AG04449 (cell line): ENCODE measurements at regions not wholly inside any gene's neighbourhood (a gene's known extent, or its start where the extent isn't known, plus 50 kb on each side); places are given as distances from the start of the nearest gene placed in this dataset.

Source experiments
- CTCF ChIA-PET: fragments of 350-600 bp; formaldehyde crosslinking; extraction: SDS; loops from one replicate; lab custom pipeline; 2021; ENCODE audit warnings: antibody characterized with exemption; lab: Yijun Ruan, JAX
- POLR2A ChIA-PET: fragments of 400-600, 350-600 bp; formaldehyde crosslinking; extraction: SDS; loops from one replicate; lab custom pipeline; 2020; ENCODE audit warnings: antibody characterized with exemption, inconsistent platforms; lab: Yijun Ruan, JAX
- DNase-seq: peaks from one replicate; pipeline ENCODE4 v3.0.0-alpha.2; 2010; ENCODE audit warnings: low read depth, low spot score
- H3K4me3 ChIP-seq: 2 replicates; pipeline ENCODE4 v1.5.1; 2011; ENCODE audit warnings: low read depth, mild to moderate bottlenecking, control low read depth, low read length
- CTCF ChIP-seq: IDR thresholded peaks from one replicate; pipeline ENCODE4 v1.5.1; 2011; ENCODE audit warnings: mild to moderate bottlenecking, moderate library complexity, low read length, control low read depth, inconsistent platforms; ENCODE audit not compliant: insufficient read depth; ENCODE audit errors: missing control alignments

DNA sequence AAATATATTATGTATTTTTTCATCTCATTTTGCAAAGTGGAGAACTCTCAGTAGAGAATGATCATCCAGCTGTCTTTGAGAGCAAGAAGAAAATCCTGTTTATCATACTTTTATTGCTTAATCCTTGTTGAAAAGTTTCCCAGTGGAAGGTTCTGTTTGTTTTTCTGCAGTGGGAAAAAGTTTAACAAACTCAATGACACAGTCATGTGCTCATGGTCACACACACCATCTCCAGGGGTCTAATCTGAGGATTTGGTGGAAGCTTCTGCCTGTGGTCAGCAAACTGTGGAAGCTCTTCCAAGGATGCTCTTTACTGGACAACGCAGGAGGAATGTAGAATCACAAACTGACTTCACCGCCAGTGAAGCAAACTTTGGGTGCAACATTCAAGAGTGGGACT lies 1003.9 kb downstream of the SORCS3 start:
- DNase-seq, result no peak
- POLR2A ChIA-PET, result no interaction called here
- CTCF ChIA-PET, result no interaction called here
- no peak for TF ChIP-seq CTCF
- H3K4me3 ChIP-seq, result no peak overlapping the region

GRCh38 chr10:105644559-105644958 lies 1003.5 kb downstream of the SORCS3 start:
- ChIA-PET POLR2A (no interaction called here), CTCF (no interaction called here)
- no peak for DNase-seq
- H3K4me3 ChIP-seq, result no peak overlapping the region
- TF ChIP-seq CTCF, result no peak

GRCh38 chr10:105644091-105644490 lies 1003.0 kb downstream of the SORCS3 start:
- no peak for TF ChIP-seq CTCF
- DNase-seq, result no peak
- POLR2A ChIA-PET, result no interaction called here
- CTCF ChIA-PET, result no interaction called here
- H3K4me3 ChIP-seq, result no peak overlapping the region

- H3K4me3 ChIP-seq, result no peak overlapping the region
- no peak for TF ChIP-seq CTCF
- CTCF ChIA-PET, result no interaction called here
- POLR2A ChIA-PET, result no interaction called here
- DNase-seq, result no peak
Measured at GRCh38 chr10:105643660-105644059, 1002.6 kb downstream of the SORCS3 start.

DNA sequence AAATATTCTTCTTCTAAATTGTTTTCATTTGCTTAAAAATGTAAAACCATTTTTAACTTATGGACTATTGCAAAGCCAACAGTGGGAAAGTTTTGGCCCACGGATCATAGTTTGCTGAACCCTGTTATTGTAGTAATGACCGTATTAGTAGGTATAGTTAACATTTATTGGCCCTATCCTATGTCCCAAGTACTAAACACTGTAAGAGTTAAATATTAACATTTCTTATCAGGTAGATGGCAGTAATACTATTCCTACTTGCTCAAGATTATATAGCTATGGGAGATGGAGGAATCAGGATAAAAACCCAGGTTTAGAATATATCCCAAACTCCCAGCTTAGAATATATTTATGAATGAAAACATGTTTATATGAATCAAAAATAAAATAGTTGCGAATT lies 993.2 kb downstream of the SORCS3 start:
- ChIA-PET POLR2A (no interaction called here), CTCF (no interaction called here)
- no peak overlapping the region for H3K4me3 ChIP-seq
- no peak for DNase-seq
- TF ChIP-seq CTCF, result no peak

DNA sequence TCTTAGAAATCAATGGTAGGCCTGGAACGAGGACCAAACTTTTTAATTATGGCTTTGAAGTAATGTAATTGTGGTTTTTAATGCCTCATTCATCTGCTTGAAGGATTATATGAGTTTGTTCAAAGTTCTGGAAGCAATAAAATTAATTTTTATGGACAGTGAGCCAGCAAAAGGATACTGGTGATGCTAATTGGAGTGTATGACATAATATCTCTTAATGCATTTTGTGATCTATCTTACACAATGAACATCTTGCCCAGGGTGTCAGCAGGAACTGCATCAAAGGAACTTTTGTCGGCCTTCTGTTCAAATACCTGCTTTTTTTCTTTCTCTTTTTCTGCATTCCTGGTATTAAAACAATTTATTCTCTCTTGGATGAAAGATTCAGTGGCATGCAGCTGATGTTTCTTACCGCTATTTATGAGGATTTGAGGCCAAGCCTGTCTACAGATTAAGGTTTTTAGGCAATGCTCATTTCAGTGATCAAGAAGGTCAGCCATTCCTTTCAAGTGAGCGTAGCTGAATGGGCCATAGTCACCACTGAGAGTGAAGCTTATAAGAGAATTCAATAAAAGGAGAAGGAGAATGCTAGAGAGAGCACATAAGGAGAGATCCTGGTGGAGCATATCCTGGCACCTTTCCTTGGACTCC lies 974.8 kb downstream of the SORCS3 start:
- ChIA-PET CTCF (no interaction called here), POLR2A (interaction anchor here (0.6 kb wide), 1 partner anchor 253 kb away, joined by 3 read pairs; no protein-coding TSS in a partner anchor)
- no peak for TF ChIP-seq CTCF
- H3K4me3 ChIP-seq, result no peak overlapping the region
- no peak for DNase-seq
